ENCODE measurements at regions not wholly inside any gene's neighbourhood (a gene's known extent, or its start where the extent isn't known, plus 50 kb on each side); places are given as distances from the start of the nearest gene placed in this dataset.

DNA sequence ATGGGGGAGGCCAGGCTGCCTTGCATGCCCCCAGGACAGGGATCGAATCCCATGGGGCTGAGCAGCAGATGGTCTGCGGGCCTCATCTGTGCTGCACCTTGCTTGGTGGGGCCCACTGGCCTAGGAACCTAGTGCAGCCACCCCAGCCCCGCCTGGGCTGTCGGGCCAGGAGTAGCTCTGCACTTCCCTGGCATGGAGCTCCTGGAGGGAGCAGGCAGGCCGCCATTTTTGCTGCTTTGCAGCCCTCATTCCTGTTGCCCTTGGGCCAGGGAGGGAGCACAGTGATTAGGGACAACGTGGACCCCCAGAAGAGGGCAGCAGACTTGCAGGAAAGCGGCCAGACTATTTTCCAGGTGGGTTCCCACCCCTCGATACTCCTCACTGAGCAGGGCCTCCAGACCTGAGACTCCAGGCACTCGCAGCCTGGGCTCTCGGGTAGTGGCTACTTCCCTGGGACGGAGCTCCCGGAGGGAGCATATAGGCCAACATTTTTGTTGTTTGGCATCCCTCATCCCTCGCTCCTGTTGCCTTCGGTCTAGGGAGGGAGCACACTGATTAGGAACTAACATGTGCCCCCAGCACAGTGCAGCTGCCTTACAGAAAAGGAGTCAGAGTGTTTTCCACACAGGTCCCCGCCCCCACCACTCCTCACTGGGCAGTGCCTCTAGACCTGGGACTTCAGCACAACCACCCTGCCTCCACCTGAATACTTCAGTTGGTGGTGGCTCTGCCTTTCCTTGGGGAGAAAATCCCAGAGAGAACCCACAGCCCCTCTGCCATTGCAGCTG is 99.5 kb downstream of the MAIP1 start:
- H3K27me3 Mint-ChIP-seq, result no peaks in the 10 kb centered on the region
- peaks cover 8% of the 10 kb centered on the region for H3K36me3 Mint-ChIP-seq
- TF ChIP-seq, protein P1, sequence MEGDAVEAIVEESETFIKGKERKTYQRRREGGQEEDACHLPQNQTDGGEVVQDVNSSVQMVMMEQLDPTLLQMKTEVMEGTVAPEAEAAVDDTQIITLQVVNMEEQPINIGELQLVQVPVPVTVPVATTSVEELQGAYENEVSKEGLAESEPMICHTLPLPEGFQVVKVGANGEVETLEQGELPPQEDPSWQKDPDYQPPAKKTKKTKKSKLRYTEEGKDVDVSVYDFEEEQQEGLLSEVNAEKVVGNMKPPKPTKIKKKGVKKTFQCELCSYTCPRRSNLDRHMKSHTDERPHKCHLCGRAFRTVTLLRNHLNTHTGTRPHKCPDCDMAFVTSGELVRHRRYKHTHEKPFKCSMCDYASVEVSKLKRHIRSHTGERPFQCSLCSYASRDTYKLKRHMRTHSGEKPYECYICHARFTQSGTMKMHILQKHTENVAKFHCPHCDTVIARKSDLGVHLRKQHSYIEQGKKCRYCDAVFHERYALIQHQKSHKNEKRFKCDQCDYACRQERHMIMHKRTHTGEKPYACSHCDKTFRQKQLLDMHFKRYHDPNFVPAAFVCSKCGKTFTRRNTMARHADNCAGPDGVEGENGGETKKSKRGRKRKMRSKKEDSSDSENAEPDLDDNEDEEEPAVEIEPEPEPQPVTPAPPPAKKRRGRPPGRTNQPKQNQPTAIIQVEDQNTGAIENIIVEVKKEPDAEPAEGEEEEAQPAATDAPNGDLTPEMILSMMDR (conservative IDR thresholded peaks at IDR 0.05), result no peak
- DNase-seq (ENCODE audit: extremely low spot score, unreplicated experiment), result no peak
- H3K27ac Mint-ChIP-seq, result no peak overlapping the region
- peaks cover 12% of the 10 kb centered on the region for H3K9me3 Mint-ChIP-seq
- H3K4me1 Mint-ChIP-seq (ENCODE audit: unreplicated experiment), result peaks cover 6% of the 10 kb centered on the region
- H3K4me3 Mint-ChIP-seq, result no peak overlapping the region

DNA sequence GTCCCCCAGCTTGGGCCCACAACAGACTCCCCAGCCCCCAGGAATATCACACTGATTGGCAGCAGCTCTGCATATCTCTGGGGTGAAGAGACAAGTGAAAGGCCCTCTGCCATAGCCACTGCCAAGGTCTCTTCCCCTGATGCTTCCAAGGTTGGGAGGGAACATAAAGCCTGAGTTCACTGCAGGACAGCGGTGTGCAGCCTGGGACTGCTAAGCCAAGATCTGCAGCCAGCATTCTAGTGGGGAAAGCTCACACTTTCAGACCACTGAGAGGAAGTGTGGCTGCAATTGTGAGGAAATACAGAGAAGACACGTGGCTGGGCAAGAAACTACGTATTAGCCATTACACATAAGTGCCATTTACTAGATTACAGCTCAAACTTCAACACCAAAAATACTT is 100.7 kb downstream of the MAIP1 start:
- Mint-ChIP-seq H3K27ac (no peak overlapping the region), H3K9me3 (peaks cover 12% of the 10 kb centered on the region), H3K4me1 (ENCODE audit: unreplicated experiment) (no peaks in the 10 kb centered on the region), H3K27me3 (no peaks in the 10 kb centered on the region), H3K4me3 (no peak overlapping the region), H3K36me3 (peaks cover 8% of the 10 kb centered on the region)
- TF ChIP-seq, protein P1 (conservative IDR thresholded peaks at IDR 0.05), result no peak
- DNase-seq (ENCODE audit: extremely low spot score, unreplicated experiment), result no peak

DNA sequence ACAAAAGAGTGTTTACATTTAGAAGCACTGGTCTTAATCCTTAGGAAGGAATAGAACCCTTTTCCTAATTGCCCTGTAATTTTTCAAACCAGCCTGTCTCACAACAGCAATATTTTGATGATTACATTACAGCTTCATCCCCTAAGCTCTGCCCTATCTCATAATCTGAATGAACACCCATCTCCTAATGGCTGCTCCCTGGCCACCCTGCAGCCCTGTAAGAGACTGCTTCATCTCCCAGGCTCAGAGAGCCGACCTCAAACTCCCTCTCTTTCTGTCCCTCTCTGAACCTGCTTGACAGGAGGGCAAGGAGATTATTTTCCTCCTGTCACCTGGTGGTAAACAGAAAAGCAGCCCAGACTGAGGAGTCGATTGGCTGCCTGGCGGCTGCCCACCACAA is 107.8 kb downstream of the MAIP1 start:
- Mint-ChIP-seq H3K4me3 (no peak overlapping the region), H3K4me1 (ENCODE audit: unreplicated experiment) (peaks cover 16% of the 10 kb centered on the region), H3K27me3 (no peaks in the 10 kb centered on the region), H3K36me3 (no peaks in the 10 kb centered on the region), H3K9me3 (no peaks in the 10 kb centered on the region), H3K27ac (no peak overlapping the region)
- DNase-seq (ENCODE audit: extremely low spot score, unreplicated experiment), result no peak
- TF ChIP-seq, protein P1 (conservative IDR thresholded peaks at IDR 0.05), result no peak

- H3K36me3 Mint-ChIP-seq, result no peaks in the 10 kb centered on the region
- no peak overlapping the region for H3K4me3 Mint-ChIP-seq
- no peak for DNase-seq (ENCODE audit: extremely low spot score, unreplicated experiment)
- TF ChIP-seq, protein P1 (conservative IDR thresholded peaks at IDR 0.05), result no peak
- H3K9me3 Mint-ChIP-seq, result no peaks in the 10 kb centered on the region
- peaks cover 16% of the 10 kb centered on the region for H3K4me1 Mint-ChIP-seq (ENCODE audit: unreplicated experiment)
- H3K27me3 Mint-ChIP-seq, result no peaks in the 10 kb centered on the region
- no peak overlapping the region for H3K27ac Mint-ChIP-seq
These were observed 109.5 kb downstream of the MAIP1 start for GRCh38 chr2:200064879-200065278.

GRCh38 chr2:200065477-200065876 is 110.1 kb downstream of the MAIP1 start:
- TF ChIP-seq, protein P1 (conservative IDR thresholded peaks at IDR 0.05), result no peak
- Mint-ChIP-seq H3K9me3 (no peaks in the 10 kb centered on the region), H3K27me3 (no peaks in the 10 kb centered on the region), H3K27ac (no peak overlapping the region), H3K4me3 (no peak overlapping the region), H3K36me3 (no peaks in the 10 kb centered on the region), H3K4me1 (ENCODE audit: unreplicated experiment) (peaks cover 16% of the 10 kb centered on the region)
- no peak for DNase-seq (ENCODE audit: extremely low spot score, unreplicated experiment)
